K562 (cell line): ENCODE measurements at regions not wholly inside any gene's neighbourhood (a gene's known extent, or its start where the extent isn't known, plus 50 kb on each side); places are given as distances from the start of the nearest gene placed in this dataset.
A peak's percentile ranks its signal among the peaks of the same experiment; 100 is the strongest.

Experiments used
- DACH1 ChIP-seq: fragments of 450-650 bp; IDR thresholded peaks from 2 replicates; pipeline ENCODE4 v1.6.1; 2018; ENCODE audit not compliant: partially characterized antibody
- ETS2 ChIP-seq: IDR thresholded peaks from 2 replicates; pipeline ENCODE4 v1.6.1; 2016; ENCODE audit warnings: borderline replicate concordance, missing genetic modification characterization, mild to moderate bottlenecking, moderate library complexity, missing compliant biosample characterization; ENCODE audit not compliant: poor library complexity, severe bottlenecking
- ETV6 ChIP-seq, 3 experiments: fragments of 150-350 bp in 1 of 3; sonication (generic) in 1 of 3; formaldehyde crosslinking in 1 of 3; IDR thresholded peaks; 2 replicates each; pipeline versions ENCODE4 v1.6.1 to v1.8.0; 2014 to 2022; ENCODE audit warnings: borderline replicate concordance in 2 of 3, low read depth in 2 of 3, antibody characterized with exemption in 1 of 3, low read length in 1 of 3, mild to moderate bottlenecking in 1 of 3, missing genetic modification reagents in 1 of 3
- HSF4 ChIP-seq: fragments of 250-450 bp; sonication (Bioruptor Pico); IDR thresholded peaks from 2 replicates; pipeline ENCODE4 v2.1.2; 2022; ENCODE audit warnings: mild to moderate bottlenecking, moderate library complexity, borderline replicate concordance
- MLLT1 ChIP-seq, 2 experiments: fragments of 450-650 bp; IDR thresholded peaks; 2 replicates each; pipeline ENCODE4 v1.6.1; 2016
- MNT ChIP-seq, 2 experiments: fragments of 450-650 bp; conservative IDR thresholded peaks; 2 replicates each; pipeline ENCODE4 v1.6.1; 2017; ENCODE audit warnings: mild to moderate bottlenecking in 2 of 2, moderate library complexity in 2 of 2
- POLR2G ChIP-seq: fragments of 200-400 bp; formaldehyde crosslinking; IDR thresholded peaks from 2 replicates; pipeline ENCODE4 v1.6.1; 2017; ENCODE audit warnings: low read depth, mild to moderate bottlenecking, antibody characterized with exemption, low read length, moderate library complexity
- SMAD1 ChIP-seq: fragments of 150-350 bp; IDR thresholded peaks from 2 replicates; pipeline ENCODE4 v1.6.1; 2014; ENCODE audit warnings: low read length, low read depth; ENCODE audit not compliant: partially characterized antibody
- ZBTB40 ChIP-seq, 2 experiments: fragments of 450-650 bp in 1 of 2; sonication (generic) in 1 of 2; formaldehyde crosslinking in 1 of 2; IDR thresholded peaks; 2 replicates each; pipeline versions ENCODE4 v1.7.1 to v1.9.0; 2016 to 2022; ENCODE audit warnings: inconsistent platforms in 1 of 2, mild to moderate bottlenecking in 1 of 2, missing genetic modification reagents in 1 of 2
- ZNF175 ChIP-seq: fragments of 200-800 bp; sonication (Bioruptor generic); IDR thresholded peaks from 2 replicates; pipeline ENCODE4 v1.6.1; 2016; ENCODE audit warnings: low read depth, mild to moderate bottlenecking, missing genetic modification characterization, missing compliant biosample characterization
- ZNF224 ChIP-seq: sonication (generic); formaldehyde crosslinking; IDR thresholded peaks from 2 replicates; pipeline ENCODE4 v1.8.0; 2022; ENCODE audit warnings: mild to moderate bottlenecking, missing genetic modification reagents
- ZNF239 ChIP-seq: fragments of 250-450 bp; sonication (Bioruptor Pico); IDR thresholded peaks from 2 replicates; pipeline ENCODE4 v1.4.0; 2020; ENCODE audit warnings: mild to moderate bottlenecking
- ZNF253 ChIP-seq: fragments of 250-450 bp; sonication (Bioruptor Pico); conservative IDR thresholded peaks from 2 replicates; pipeline ENCODE4 v1.6.1; 2021; ENCODE audit warnings: mild to moderate bottlenecking

- TF ChIP-seq DACH1: peak; percentile 96
- TF ChIP-seq MNT (conservative IDR thresholded peaks at IDR 0.05): no peak
- TF ChIP-seq ZNF239 (CRISPR knock-in tag): no peak
- no peak for TF ChIP-seq ETV6 (IDR thresholded peaks at IDR 0.05; ENCODE audit: borderline replicate concordance in 1 of 2, low read depth in 2 of 2, low read length in 1 of 2)
- TF ChIP-seq ETV6 (CRISPR knock-in tag; IDR thresholded peaks at IDR 0.05; ENCODE audit: borderline replicate concordance): peak; percentile 79; the same call in 1 of the 2 replicates
- no peak for TF ChIP-seq ZNF175 (CRISPR knock-in tag)
- TF ChIP-seq POLR2G: no peak
- no peak for TF ChIP-seq MLLT1 (IDR thresholded peaks at IDR 0.05)
- no peak for TF ChIP-seq ZBTB40 (IDR thresholded peaks at IDR 0.05)
- 0 out of 2 replicates have a peak, but pooled peaks have one; percentile 22 for TF ChIP-seq ZBTB40 (CRISPR knock-in tag; IDR thresholded peaks at IDR 0.05)
- no peak for TF ChIP-seq SMAD1
- TF ChIP-seq HSF4: no peak
- TF ChIP-seq ZNF224 (CRISPR knock-in tag): peak; percentile 74; the same call in 1 of the 2 replicates
- TF ChIP-seq ETS2 (tag): no peak
- no peak for TF ChIP-seq ZNF253 (CRISPR knock-in tag)
These were observed 353.5 kb downstream of the ENC1 start (continued) for GRCh38 chr5:74286734-74287695.
